ENCODE measurements at regions not wholly inside any gene's neighbourhood (a gene's known extent, or its start where the extent isn't known, plus 50 kb on each side); places are given as distances from the start of the nearest gene placed in this dataset.

GRCh38 chr1:4512636-4513035 is 141.8 kb upstream of the AJAP1 start:
- no peaks in the 10 kb centered on the region for H4K20me1 ChIP-seq (ENCODE audit: insufficient read depth, low read length)
- DNase-seq, result no peak
- TF ChIP-seq CEBPB (IDR thresholded peaks at IDR 0.05; ENCODE audit: low read depth, low read length), result no peak
- H3K36me3 ChIP-seq (ENCODE audit: control insufficient read depth, insufficient read depth, low read length), result no peaks in the 10 kb centered on the region
- H3K4me2 ChIP-seq (ENCODE audit: low read depth, low read length), result no peak overlapping the region
- intact Hi-C loops (cut with micrococcal nuclease), result no loop called here
- no peaks in the 10 kb centered on the region for H3K27me3 ChIP-seq (ENCODE audit: control insufficient read depth, insufficient read depth, low read length)
- no peak overlapping the region for H2BK15ac ChIP-seq (ENCODE audit: low read depth, low read length)
- dilution Hi-C loops (cut with HindIII; ENCODE audit: low sequenced_read_pairs, unreplicated experiment), result no loop called here
- CTCF ChIA-PET, result no interaction called here
- H4K91ac ChIP-seq (ENCODE audit: insufficient read depth, low read depth, low read length), result no peak overlapping the region
- no peak for ATAC-seq (ENCODE audit: low read depth)
- no peak overlapping the region for H2BK5ac ChIP-seq (ENCODE audit: low read depth, low read length, poor library complexity, severe bottlenecking)
- no peak overlapping the region for H4K8ac ChIP-seq (ENCODE audit: low read depth in 2 of 2, low read length in 2 of 2)
- peaks cover 53% of the 10 kb centered on the region for H3K9me3 ChIP-seq (ENCODE audit: control insufficient read depth, insufficient read depth, low read length)
- H3K9me1 ChIP-seq (ENCODE audit: insufficient read depth, low read length), result no peaks in the 10 kb centered on the region
- H3K18ac ChIP-seq (ENCODE audit: low read depth, low read length), result no peak overlapping the region
- no CpG with 5 or more reads among the region's 6 CpGs for WGBS, 2 experiments (ENCODE audit: extremely low coverage in 2 of 2, insufficient read length in 1 of 2)
- H3K27ac ChIP-seq (ENCODE audit: insufficient read depth, low read length), result no peak overlapping the region
- no peak overlapping the region for H2AK5ac ChIP-seq (ENCODE audit: low read depth, low read length)
- no peak overlapping the region for H2BK120ac ChIP-seq (ENCODE audit: low read depth, low read length)
- H3K14ac ChIP-seq (replicated peaks; ENCODE audit: low read depth, low read length), result no peak overlapping the region
- H3K79me1 ChIP-seq (ENCODE audit: low read depth in 1 of 2, low read length in 2 of 2), result no peaks in the 10 kb centered on the region
- H3K4me1 ChIP-seq (ENCODE audit: control insufficient read depth, insufficient read depth, low read length), result no peaks in the 10 kb centered on the region
- H2BK20ac ChIP-seq (ENCODE audit: low read depth, low read length), result no peak overlapping the region
- BruUV-seq (replicated peaks), result no TSS peak
- H3K56ac ChIP-seq (ENCODE audit: extremely low read depth, insufficient read depth, low read length), result no peak overlapping the region
- no peak overlapping the region for H4K5ac ChIP-seq (ENCODE audit: low read depth, low read length)
- no peak overlapping the region for H2AK9ac ChIP-seq (replicated peaks; ENCODE audit: low read depth, low read length, poor library complexity)
- no peak overlapping the region for H3K4me3 ChIP-seq (ENCODE audit: insufficient read depth, low read depth, low read length)
- H3K4ac ChIP-seq (ENCODE audit: low read depth, low read length), result no peak overlapping the region
- in situ Hi-C loops (cut with MboI; ENCODE audit: low sequenced_read_pairs), result no loop called here
- POLR2A ChIA-PET (ENCODE audit: unreplicated experiment), result no interaction called here
- no peak overlapping the region for H3K23ac ChIP-seq (ENCODE audit: low read depth, low read length)
- H2AFZ ChIP-seq (replicated peaks; ENCODE audit: low read length, poor library complexity), result no peak overlapping the region
- no peak overlapping the region for H3K9ac ChIP-seq (ENCODE audit: low read depth, low read length)
